Colonic mucosa (tissue), 4 donors: ENCODE measurements at regions not wholly inside any gene's neighbourhood (a gene's known extent, or its start where the extent isn't known, plus 50 kb on each side); places are given as distances from the start of the nearest gene placed in this dataset.

Experiments used
- DNase-seq: peaks from one replicate; pipeline ENCODE4 v3.0.0-alpha.2; 2020
- H3K27ac ChIP-seq: fragments of 200-600 bp; one replicate; pipeline ENCODE4 v1.8.0; 2021
- H3K27me3 ChIP-seq: fragments of 200-600 bp; one replicate; pipeline ENCODE4 v1.8.0; 2021
- H3K36me3 ChIP-seq: fragments of 200-600 bp; one replicate; pipeline ENCODE4 v1.8.0; 2021
- H3K4me1 ChIP-seq: fragments of 200-600 bp; one replicate; pipeline ENCODE4 v1.8.0; 2021; ENCODE audit warnings: mild to moderate bottlenecking
- H3K4me3 ChIP-seq: fragments of 200-600 bp; one replicate; pipeline ENCODE4 v1.8.0; 2021
- H3K9ac ChIP-seq, 2 donors: one replicate each; pipeline ENCODE4 v1.7.0; 2013; ENCODE audit warnings: control low read depth in 2 of 2, low read depth in 2 of 2, low read length in 2 of 2
- H3K9me3 ChIP-seq: fragments of 200-600 bp; one replicate; pipeline ENCODE4 v1.8.0; 2021
- intact Hi-C: fragments of 100-400 bp; cut with DNase I; formaldehyde crosslinking; loops from one replicate; pipeline ENCODE4 v1.14.1; 2022
- TF ChIP-seq, protein P1 (sequence below): fragments of 200-600 bp; IDR thresholded peaks from one replicate; pipeline ENCODE4 v1.8.0; 2022; ENCODE audit warnings: antibody characterized with exemption, mild to moderate bottlenecking
- donor health status: healthy.
- donor health status: DM: no; HTN: no; CAD: no.
- donor health status: DM: no; HTN: no; CAD: no.

DNA sequence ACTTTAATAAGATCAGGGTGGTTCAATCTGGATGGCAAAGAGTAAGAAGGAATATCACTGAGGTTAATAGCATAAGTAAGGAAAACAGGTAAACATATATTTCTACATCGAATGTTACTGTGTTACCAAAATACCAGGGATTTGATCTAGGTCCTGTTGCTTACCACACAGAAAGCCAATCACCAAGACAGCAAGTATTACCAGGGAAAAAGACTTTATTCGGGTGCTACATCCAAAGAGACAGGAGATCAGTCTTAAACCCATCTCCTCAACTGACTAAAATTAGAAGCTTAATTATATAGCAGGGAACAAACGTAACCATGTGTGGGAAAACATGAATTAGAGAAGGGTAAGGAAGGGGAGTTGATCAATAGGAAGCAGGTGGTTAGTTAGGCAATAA is 500.1 kb downstream of the EFNA5 start:
- intact Hi-C loops = no loop called here
- H3K4me1 ChIP-seq = no peaks in the 10 kb centered on the region
- TF ChIP-seq, protein P1, sequence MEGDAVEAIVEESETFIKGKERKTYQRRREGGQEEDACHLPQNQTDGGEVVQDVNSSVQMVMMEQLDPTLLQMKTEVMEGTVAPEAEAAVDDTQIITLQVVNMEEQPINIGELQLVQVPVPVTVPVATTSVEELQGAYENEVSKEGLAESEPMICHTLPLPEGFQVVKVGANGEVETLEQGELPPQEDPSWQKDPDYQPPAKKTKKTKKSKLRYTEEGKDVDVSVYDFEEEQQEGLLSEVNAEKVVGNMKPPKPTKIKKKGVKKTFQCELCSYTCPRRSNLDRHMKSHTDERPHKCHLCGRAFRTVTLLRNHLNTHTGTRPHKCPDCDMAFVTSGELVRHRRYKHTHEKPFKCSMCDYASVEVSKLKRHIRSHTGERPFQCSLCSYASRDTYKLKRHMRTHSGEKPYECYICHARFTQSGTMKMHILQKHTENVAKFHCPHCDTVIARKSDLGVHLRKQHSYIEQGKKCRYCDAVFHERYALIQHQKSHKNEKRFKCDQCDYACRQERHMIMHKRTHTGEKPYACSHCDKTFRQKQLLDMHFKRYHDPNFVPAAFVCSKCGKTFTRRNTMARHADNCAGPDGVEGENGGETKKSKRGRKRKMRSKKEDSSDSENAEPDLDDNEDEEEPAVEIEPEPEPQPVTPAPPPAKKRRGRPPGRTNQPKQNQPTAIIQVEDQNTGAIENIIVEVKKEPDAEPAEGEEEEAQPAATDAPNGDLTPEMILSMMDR = no peak

DNA sequence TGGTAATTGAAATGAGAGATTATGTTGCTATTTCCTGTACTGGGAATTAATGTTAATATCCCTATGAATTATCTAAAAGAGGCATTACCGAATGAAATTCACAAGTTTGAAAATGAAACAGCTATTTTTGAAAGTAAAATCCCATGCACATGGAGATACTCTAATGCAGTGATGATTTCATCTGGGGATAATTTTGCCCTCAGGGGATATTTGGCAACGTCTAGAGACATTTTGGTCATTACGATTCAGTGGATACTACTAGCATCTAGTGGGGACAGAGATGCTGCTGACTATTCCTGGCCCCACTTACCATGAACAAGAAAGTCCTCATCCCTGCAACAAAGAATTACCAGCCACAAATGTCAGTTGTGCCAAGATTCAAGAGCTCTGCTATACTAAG is 500.9 kb downstream of the EFNA5 start:
- Histone ChIP-seq H3K27me3 (no peaks in the 10 kb centered on the region), H3K9ac (no peak overlapping the region), H3K36me3 (no peaks in the 10 kb centered on the region), H3K4me3 (no peak overlapping the region), H3K9me3 (no peaks in the 10 kb centered on the region), H3K4me1 (no peaks in the 10 kb centered on the region), H3K27ac (no peak overlapping the region)
- TF ChIP-seq, protein P1 = no peak
- no peak for DNase-seq
- intact Hi-C loops = no loop called here

More for the DNA sequence above, 500.1 kb downstream of the EFNA5 start:
- Histone ChIP-seq H3K9ac (no peak overlapping the region), H3K36me3 (no peaks in the 10 kb centered on the region), H3K9me3 (no peaks in the 10 kb centered on the region), H3K27me3 (no peaks in the 10 kb centered on the region), H3K4me3 (no peak overlapping the region), H3K27ac (no peak overlapping the region)
- no peak for DNase-seq

DNA sequence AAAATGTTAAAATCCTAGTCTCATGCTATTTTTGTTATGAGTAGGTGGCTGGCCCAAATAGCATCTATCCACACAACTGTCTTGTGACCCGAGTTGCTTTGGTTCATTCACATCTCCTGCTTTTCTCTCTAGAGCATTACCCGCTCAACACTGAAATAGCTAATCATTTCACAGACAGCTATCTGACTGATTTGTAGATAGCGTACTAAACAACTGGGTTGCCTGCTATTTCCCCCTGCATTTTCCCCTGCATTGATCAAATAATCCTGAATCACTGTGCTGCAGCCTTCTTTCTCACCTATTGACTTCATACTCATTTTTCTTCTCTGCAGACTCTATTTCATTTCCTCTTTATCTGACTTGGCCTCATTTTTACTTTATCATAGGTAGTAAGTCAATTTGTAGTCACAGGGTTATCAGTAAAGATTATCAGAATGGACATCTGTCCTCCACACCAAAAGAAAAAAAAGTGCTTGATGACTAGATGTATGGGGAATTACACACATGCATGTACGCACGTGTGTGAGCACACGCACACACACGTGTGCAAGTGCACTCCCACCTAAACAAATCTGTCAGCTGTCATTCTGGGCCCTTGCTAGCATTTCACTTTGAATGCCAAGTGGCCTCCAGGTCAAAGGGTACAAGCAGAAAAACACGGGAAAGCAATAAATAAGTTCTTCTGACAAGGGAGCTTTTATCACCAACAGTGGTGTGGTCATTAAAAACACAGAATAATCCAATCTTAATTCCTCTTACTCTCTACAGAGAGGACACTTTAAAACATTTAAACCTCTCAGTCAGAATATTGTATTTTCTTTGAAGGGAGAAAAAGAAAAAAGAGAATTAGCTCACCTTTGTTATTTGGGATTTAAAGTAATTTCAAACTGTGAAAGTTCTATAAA is 501.6 kb downstream of the EFNA5 start:
- no peaks in the 10 kb centered on the region for H3K36me3 ChIP-seq
- H3K4me3 ChIP-seq = no peak overlapping the region
- TF ChIP-seq, protein P1 = no peak
- no peak for DNase-seq
- H3K9me3 ChIP-seq = no peaks in the 10 kb centered on the region
- intact Hi-C loops = no loop called here
- no peaks in the 10 kb centered on the region for H3K4me1 ChIP-seq
- no peaks in the 10 kb centered on the region for H3K27me3 ChIP-seq
- H3K27ac ChIP-seq = no peak overlapping the region
- H3K9ac ChIP-seq = no peak overlapping the region

DNA sequence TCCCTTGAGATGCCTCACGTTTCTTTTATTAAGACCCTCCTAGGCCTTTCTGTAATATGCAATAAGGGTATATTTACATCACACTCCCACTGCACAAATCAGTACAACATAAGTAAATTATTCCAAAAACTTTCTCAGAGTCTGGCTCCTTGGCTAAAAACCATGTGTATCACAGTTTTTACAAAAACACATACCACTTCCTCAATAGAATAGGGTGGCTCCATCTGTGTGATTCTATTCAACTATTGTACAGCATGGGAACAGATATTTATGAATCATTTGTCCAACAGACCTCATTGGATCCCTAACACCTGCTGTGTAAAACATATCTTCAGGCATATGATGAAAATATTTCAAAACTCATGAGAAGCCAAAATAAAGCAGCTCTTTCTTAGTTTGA is 502.7 kb downstream of the EFNA5 start:
- Histone ChIP-seq H3K36me3 (no peaks in the 10 kb centered on the region), H3K9me3 (no peaks in the 10 kb centered on the region), H3K27ac (no peak overlapping the region), H3K9ac (no peak overlapping the region), H3K4me3 (no peak overlapping the region), H3K4me1 (no peaks in the 10 kb centered on the region), H3K27me3 (no peaks in the 10 kb centered on the region)
- intact Hi-C loops = no loop called here
- DNase-seq = no peak
- TF ChIP-seq, protein P1 = no peak

DNA sequence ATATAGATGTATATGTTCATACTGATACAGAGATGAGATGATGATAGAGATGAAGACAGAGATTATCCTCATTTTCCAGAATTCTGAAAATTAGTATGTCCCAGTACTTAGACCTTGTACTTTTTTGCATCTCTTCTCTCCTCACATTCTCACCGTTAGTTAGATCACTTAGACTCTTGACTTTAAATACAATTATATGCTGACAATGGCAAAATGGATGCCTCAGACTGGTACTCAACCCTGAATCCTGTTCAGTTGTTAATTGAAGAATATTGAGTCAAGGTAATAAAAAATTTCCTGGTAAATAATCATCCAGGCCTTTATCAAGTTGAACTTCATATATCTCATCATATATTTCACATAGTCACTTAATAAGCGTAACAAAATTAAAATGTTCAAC is 505.4 kb downstream of the EFNA5 start:
- Histone ChIP-seq H3K4me3 (no peak overlapping the region), H3K9ac (no peak overlapping the region), H3K36me3 (no peaks in the 10 kb centered on the region), H3K9me3 (no peaks in the 10 kb centered on the region), H3K4me1 (no peaks in the 10 kb centered on the region), H3K27ac (no peak overlapping the region), H3K27me3 (no peaks in the 10 kb centered on the region)
- intact Hi-C loops = no loop called here
- TF ChIP-seq, protein P1 = no peak
- no peak for DNase-seq
